Choroid plexus epithelial cell (primary cell): ENCODE measurements at regions not wholly inside any gene's neighbourhood (a gene's known extent, or its start where the extent isn't known, plus 50 kb on each side); places are given as distances from the start of the nearest gene placed in this dataset.

ENCODE experiments used
- DNase-seq: peaks from one replicate; pipeline ENCODE4 v3.0.0-alpha.2; 2010; ENCODE audit warnings: low read depth
- H3K4me3 ChIP-seq: 2 replicates; pipeline ENCODE4 v1.5.1; 2011; ENCODE audit warnings: low read depth, mild to moderate bottlenecking, control low read depth, low read length, moderate library complexity
- TF ChIP-seq, protein P1 (sequence below): conservative IDR thresholded peaks from 2 replicates; pipeline ENCODE4 v1.5.1; 2011; ENCODE audit warnings: low read depth, mild to moderate bottlenecking, control low read depth, inconsistent platforms, low read length, moderate library complexity

DNA sequence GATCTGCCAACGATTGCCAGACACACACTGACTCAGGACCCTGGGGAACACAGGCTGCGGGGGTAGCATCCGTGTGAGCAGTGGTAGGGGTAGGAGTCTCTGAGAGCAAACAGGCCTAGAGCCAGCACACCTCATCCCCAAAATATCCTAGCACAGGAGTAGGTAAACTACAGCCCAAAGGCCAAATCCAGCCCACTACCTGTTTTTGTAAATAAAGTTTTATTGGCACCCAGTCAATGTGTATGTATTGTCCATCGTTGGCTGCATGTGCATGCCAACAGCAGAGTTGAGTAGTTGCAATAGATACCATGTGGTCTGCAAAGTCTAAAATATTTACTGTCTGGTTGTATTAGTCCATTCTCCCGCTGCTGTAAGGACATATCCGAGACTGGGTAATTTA, 55.5 kb upstream of the GPRC5B start:
- no peak for DNase-seq
- TF ChIP-seq, protein P1, sequence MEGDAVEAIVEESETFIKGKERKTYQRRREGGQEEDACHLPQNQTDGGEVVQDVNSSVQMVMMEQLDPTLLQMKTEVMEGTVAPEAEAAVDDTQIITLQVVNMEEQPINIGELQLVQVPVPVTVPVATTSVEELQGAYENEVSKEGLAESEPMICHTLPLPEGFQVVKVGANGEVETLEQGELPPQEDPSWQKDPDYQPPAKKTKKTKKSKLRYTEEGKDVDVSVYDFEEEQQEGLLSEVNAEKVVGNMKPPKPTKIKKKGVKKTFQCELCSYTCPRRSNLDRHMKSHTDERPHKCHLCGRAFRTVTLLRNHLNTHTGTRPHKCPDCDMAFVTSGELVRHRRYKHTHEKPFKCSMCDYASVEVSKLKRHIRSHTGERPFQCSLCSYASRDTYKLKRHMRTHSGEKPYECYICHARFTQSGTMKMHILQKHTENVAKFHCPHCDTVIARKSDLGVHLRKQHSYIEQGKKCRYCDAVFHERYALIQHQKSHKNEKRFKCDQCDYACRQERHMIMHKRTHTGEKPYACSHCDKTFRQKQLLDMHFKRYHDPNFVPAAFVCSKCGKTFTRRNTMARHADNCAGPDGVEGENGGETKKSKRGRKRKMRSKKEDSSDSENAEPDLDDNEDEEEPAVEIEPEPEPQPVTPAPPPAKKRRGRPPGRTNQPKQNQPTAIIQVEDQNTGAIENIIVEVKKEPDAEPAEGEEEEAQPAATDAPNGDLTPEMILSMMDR: no peak
- no peak overlapping the region for H3K4me3 ChIP-seq

DNA sequence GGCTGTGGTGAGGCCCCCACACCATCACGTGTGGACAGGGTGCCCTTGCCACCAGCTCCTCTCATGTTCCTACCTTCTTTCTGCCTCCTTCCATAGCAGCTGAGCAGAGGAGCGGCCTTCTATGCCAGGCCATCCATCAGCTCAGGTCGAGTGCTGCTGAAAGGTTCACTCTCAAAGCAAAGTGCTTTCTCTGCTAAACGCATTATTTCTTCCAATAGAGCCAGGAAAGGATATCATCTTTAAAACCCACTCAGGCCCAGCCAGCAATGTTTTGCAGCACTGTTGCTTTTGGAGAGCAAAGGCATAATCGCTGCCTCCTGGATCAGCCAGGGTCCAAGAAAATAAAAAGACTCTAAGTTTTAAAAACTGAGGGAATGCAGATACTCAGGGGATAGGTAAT, 54.9 kb upstream of the GPRC5B start:
- no peak overlapping the region for H3K4me3 ChIP-seq
- DNase-seq: no peak
- TF ChIP-seq, protein P1: no peak

DNA sequence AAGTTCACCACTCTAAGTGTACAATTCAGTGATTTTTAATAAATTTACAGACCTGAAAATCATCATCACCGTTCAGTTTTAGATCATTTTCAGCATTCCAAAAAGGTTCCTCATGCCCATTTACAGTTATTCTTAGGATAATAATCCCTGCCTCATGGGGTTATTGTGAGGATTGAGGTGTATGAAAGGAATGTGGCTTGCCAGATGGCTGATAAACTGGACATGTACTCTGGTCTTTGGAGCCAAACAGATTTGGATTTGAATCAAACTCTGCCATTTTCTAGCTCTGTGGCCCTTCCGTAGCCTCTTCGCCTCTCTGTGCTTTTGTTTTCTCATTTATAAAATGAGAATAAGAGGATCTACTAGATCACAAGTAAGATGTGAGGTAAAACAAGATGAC, 53.9 kb upstream of the GPRC5B start:
- TF ChIP-seq, protein P1: no peak
- no peak for DNase-seq
- no peak overlapping the region for H3K4me3 ChIP-seq

DNA sequence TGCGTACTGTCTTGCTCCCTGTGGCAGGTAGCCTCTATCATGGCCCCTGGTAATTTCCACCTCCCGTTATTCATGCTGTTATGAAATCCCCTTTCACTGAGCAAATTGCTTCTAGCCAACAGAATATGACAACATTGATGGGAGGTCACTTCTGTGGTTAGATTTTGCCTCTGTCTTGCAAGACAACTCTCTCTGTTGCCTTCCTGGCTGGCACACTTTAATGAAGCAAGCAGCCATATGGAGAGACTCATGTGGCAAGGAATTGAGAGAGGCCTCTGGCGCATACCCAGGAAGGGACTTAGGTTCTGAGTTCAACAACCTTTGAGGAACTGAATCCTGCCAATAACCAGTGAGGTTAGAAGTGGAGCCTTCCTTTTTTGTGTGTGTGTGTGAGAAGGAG, 51.8 kb upstream of the GPRC5B start:
- DNase-seq: no peak
- TF ChIP-seq, protein P1: no peak

DNA sequence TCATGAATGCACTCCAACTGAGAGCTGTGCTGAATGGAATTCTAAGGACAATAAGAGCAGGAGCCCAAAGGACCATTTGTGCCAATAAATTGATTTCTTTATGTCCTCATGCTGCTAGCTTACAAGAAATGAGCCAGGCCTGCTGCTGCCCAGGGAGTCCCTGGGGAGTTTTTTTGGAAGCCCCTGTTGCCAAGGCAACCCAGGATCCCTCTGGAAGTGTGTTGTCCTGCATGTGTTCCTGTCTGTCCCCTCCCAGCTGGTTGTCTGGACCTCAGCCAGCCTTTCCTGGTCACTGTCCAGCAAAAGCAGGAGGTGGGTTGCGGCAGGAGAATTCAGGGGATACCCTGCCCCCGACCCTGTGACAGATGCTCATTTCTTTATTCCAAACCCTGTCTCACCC, 51.0 kb upstream of the GPRC5B start:
- TF ChIP-seq, protein P1: no peak
- H3K4me3 ChIP-seq: no peak overlapping the region
- DNase-seq: no peak

More for the DNA sequence above, 51.8 kb upstream of the GPRC5B start:
- H3K4me3 ChIP-seq: no peak overlapping the region
